Lung (tissue), 11 donors: ENCODE measurements at regions not wholly inside any gene's neighbourhood (a gene's known extent, or its start where the extent isn't known, plus 50 kb on each side); places are given as distances from the start of the nearest gene placed in this dataset.

Experiments
- ATAC-seq: fragments of 200-7000 bp; cut with Tn5 transposase; one replicate; pipeline ENCODE4 v1.9.1; 2020; ENCODE audit warnings: moderate number of reproducible peaks; ENCODE audit not compliant: insufficient read depth, low FRiP score
- DNase-seq, 3 donors: peaks; one replicate each; pipeline ENCODE4 v3.0.0-alpha.2; 2013 to 2017
- H3K27ac ChIP-seq, 2 donors: one replicate each; pipeline ENCODE4 v1.5.1; 2013; ENCODE audit warnings: mild to moderate bottlenecking in 2 of 2, moderate library complexity in 2 of 2, control low read depth in 1 of 2, inconsistent platforms in 1 of 2, low read depth in 1 of 2, low read length in 1 of 2
- H3K27me3 ChIP-seq, 3 donors: one replicate each; pipeline ENCODE4 v1.5.1; 2013; ENCODE audit warnings: low read length in 2 of 3; ENCODE audit not compliant: control insufficient read depth in 3 of 3, insufficient read depth in 3 of 3
- H3K36me3 ChIP-seq, 4 donors: one replicate each; pipeline ENCODE4 v1.5.1; 2013; ENCODE audit warnings: low read length in 4 of 4, mild to moderate bottlenecking in 1 of 4, moderate library complexity in 1 of 4; ENCODE audit not compliant: control insufficient read depth in 4 of 4, insufficient read depth in 4 of 4
- H3K4me1 ChIP-seq, 5 donors: one replicate each; pipeline ENCODE4 v1.5.1; 2013; ENCODE audit warnings: low read length in 5 of 5, mild to moderate bottlenecking in 2 of 5, moderate library complexity in 1 of 5; ENCODE audit not compliant: control insufficient read depth in 5 of 5, insufficient read depth in 5 of 5
- H3K4me3 ChIP-seq: one replicate; pipeline ENCODE4 v1.5.1; 2013; ENCODE audit warnings: mild to moderate bottlenecking, control low read depth, moderate library complexity
- H3K9ac ChIP-seq, 2 donors: one replicate each; pipeline ENCODE4 v1.5.1; 2013; ENCODE audit warnings: low read length in 2 of 2, control low read depth in 1 of 2; ENCODE audit not compliant: insufficient read depth in 1 of 2
- H3K9me3 ChIP-seq, 4 donors: one replicate each; pipeline ENCODE4 v1.5.1; 2013; ENCODE audit warnings: low read length in 3 of 4, mild to moderate bottlenecking in 1 of 4, moderate library complexity in 1 of 4; ENCODE audit not compliant: control insufficient read depth in 4 of 4, insufficient read depth in 3 of 4
- CTCF ChIP-seq: IDR thresholded peaks from 2 replicates; pipeline ENCODE4 v1.5.1; 2012; ENCODE audit warnings: mild to moderate bottlenecking; ENCODE audit errors: control extremely low read depth, extremely low read depth
- WGBS, 2 donors: extraction: QIAGEN DNeasy Blood & Tissue Kit; methylation state at CpG; one replicate each; pipeline ENCODE4 v1.1.7; 2013; 5-methylcytosine and 5-hydroxymethylcytosine counted together
- donor health status: control.
- donor health status: control.
- donor health status: Bipolar disorder and iron deficiency.
- donor health status: healthy.
- donor health status: DM: yes; HTN: yes; CAD: no.

- TF ChIP-seq CTCF = no peak
- no peaks in the 10 kb centered on the region for H3K27me3 ChIP-seq
- 80 to 89% methylated on average over 3 of the region's 3 CpGs for WGBS, 2 donors
- no peak for DNase-seq
- no peaks in the 10 kb centered on the region for H3K4me1 ChIP-seq
- ATAC-seq = no peak
- no peaks in the 10 kb centered on the region for H3K9me3 ChIP-seq
- no peak overlapping the region for H3K27ac ChIP-seq
- H3K36me3 ChIP-seq = no peaks in the 10 kb centered on the region
- H3K9ac ChIP-seq = no peak overlapping the region
- no peak overlapping the region for H3K4me3 ChIP-seq
Measured at GRCh38 chr5:121783700-121784099, 68.0 kb upstream of the FTMT start.

- TF ChIP-seq CTCF = no peak
- Histone ChIP-seq H3K27me3 (no peaks in the 10 kb centered on the region), H3K9ac (no peak overlapping the region), H3K9me3 (peaks cover 0 to 2% (median 0%) of the 10 kb centered on the region in 4 donors), H3K4me3 (no peak overlapping the region), H3K27ac (no peak overlapping the region), H3K36me3 (no peaks in the 10 kb centered on the region), H3K4me1 (no peaks in the 10 kb centered on the region)
- DNase-seq = no peak
- no peak for ATAC-seq
Measured at GRCh38 chr5:121793791-121794190, 57.9 kb upstream of the FTMT start.

DNA sequence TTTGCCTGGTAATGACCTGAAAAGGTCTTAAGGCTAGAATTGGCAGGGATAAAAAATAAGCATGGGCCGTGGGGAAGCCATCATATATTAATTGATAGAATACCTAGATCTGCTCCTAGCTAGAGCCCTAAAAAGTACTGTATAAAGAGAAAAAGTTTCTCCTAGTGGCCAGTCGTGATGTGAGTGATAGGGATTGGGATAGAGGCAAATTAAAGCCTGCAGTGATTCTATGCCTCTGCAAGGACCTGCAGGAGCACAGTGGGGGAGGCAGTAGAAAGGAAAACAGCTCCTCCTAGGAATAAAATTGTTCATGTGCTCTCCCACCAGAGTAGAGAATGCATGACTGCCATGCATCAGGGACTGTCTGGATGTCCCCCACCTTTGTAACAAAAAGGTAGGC lies 56.2 kb upstream of the FTMT start:
- H3K4me3 ChIP-seq = no peak overlapping the region
- H3K9ac ChIP-seq = no peak overlapping the region
- DNase-seq (no peak), ATAC-seq (no peak)
- no peaks in the 10 kb centered on the region for H3K36me3 ChIP-seq
- no peaks in the 10 kb centered on the region for H3K4me1 ChIP-seq
- no peak overlapping the region for H3K27ac ChIP-seq
- peaks cover 0 to 2% (median 0%) of the 10 kb centered on the region in 4 donors for H3K9me3 ChIP-seq
- TF ChIP-seq CTCF = no peak
- WGBS, 2 donors = 54 to 81% methylated on average over 2 of the region's 2 CpGs
- no peaks in the 10 kb centered on the region for H3K27me3 ChIP-seq
